Heart left ventricle (tissue), 13 donors: ENCODE measurements at regions not wholly inside any gene's neighbourhood (a gene's known extent, or its start where the extent isn't known, plus 50 kb on each side); places are given as distances from the start of the nearest gene placed in this dataset.

Experiments used
- POLR2A ChIP-seq, 2 donors: fragments of 450-650 bp; IDR thresholded peaks; one replicate each; pipeline ENCODE4 v1.6.1; 2017; ENCODE audit warnings: antibody characterized with exemption in 2 of 2, mild to moderate bottlenecking in 2 of 2, moderate library complexity in 2 of 2
- TF ChIP-seq, protein P1 (sequence below), 12 donors: fragments of 200-600 bp; sonication (generic) in 4 of 12; IDR thresholded peaks; one replicate each; pipeline versions ENCODE4 v1.5.0 to v1.8.0; 2018 to 2022; ENCODE audit warnings: antibody characterized with exemption in 12 of 12, mild to moderate bottlenecking in 5 of 12
- donor health status: ischemic (EF 13 %, LVEDD 7.1; RV severe dilation, severe dysfunction).
- donor health status: DM: no; HTN: yes; CAD: no.
- donor health status: DM: no; HTN: no; CAD: no.
- donor health status: ischemic (EF 25% LVEDD 6.9; RV normal size, moderate dysfunction).
- donor health status: ischemic (EF 25% LVEDD 5.7; RV mildly dilated, moderate dysfunction).
- donor health status: ischemic (EF 35%, LVEDD 5.7; RV mildly dilated, moderate dysfunction).
- donor health status: nonischemic (EF 11% LVEDD 7.7; RV severe dilation, severe dysfunction).
- donor health status: DM: yes; HTN: yes; CAD: no.
- donor health status: PGD.
- donor health status: ischemic (EF 29% LVEDD 5.4; RV normal size, mild dysfunction).
- donor health status: nonischemic (EF 23%, LVEDD 6.1; RV moderate dilation, normal function).

DNA sequence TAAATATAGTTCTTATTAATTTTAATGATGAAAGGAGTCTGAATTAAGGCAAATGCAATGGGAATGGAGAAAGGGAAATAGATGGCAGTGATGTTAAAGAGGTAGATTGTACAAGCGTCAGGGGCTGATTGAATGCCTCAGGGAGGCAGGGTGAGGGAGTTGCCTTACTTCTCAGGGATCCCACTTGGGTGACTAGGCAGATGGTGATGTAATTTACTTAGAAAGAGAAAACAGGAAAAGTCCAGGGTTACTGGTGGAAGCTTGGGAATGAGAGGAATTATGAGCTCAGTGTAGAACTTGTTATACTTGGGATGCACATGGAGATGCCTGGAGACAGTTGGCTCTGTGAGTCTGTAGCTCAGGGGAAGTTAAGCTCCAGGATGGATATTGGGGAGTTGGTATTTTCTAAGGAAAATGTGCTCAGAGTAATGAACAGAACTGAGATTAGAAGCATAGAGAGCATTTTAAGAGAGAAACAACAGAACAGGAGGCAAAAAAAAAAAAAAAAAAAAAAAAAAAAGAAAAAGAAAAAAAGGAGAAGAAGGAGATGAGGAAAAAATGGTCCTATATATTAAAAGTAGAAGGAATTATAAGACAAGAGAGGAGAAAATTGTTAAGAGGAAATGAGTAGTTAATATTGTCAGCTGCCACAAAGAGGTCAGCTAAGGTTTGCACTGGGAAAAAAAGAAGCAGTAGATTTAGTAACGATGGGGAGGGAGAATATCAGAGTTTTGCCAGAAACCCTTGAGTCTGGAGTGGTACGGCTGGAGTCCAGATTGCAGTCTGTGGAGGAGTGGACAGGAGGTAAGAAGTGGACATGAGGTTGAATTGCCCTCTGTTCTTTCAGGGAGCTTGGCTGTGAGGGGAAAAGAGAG, 88.0 kb upstream of the ELL2 start:
- TF ChIP-seq, protein P1, sequence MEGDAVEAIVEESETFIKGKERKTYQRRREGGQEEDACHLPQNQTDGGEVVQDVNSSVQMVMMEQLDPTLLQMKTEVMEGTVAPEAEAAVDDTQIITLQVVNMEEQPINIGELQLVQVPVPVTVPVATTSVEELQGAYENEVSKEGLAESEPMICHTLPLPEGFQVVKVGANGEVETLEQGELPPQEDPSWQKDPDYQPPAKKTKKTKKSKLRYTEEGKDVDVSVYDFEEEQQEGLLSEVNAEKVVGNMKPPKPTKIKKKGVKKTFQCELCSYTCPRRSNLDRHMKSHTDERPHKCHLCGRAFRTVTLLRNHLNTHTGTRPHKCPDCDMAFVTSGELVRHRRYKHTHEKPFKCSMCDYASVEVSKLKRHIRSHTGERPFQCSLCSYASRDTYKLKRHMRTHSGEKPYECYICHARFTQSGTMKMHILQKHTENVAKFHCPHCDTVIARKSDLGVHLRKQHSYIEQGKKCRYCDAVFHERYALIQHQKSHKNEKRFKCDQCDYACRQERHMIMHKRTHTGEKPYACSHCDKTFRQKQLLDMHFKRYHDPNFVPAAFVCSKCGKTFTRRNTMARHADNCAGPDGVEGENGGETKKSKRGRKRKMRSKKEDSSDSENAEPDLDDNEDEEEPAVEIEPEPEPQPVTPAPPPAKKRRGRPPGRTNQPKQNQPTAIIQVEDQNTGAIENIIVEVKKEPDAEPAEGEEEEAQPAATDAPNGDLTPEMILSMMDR (IDR thresholded peaks at IDR 0.05), result no peak
- TF ChIP-seq POLR2A (IDR thresholded peaks at IDR 0.05), result no peak
